A673 (cell line): ENCODE measurements at regions not wholly inside any gene's neighbourhood (a gene's known extent, or its start where the extent isn't known, plus 50 kb on each side); places are given as distances from the start of the nearest gene placed in this dataset.

Source experiments
- CTCF ChIP-seq: fragments of 300-800, 200-600 bp; sonication (generic); conservative IDR thresholded peaks from 2 replicates; pipeline ENCODE4 v1.5.1; 2017; ENCODE audit warnings: low read depth, mild to moderate bottlenecking, antibody characterized with exemption, low read length, moderate library complexity, mixed read lengths
- EZH2 ChIP-seq: fragments of 200-600 bp; sonication (generic); IDR thresholded peaks from 2 replicates; pipeline ENCODE4 v1.6.1; 2017; ENCODE audit warnings: borderline replicate concordance, low read depth, mild to moderate bottlenecking, mixed read lengths, antibody characterized with exemption, low read length; ENCODE audit not compliant: poor library complexity, severe bottlenecking

GRCh38 chr2:220272656-220273055 lies 645.2 kb downstream of the SLC4A3 start:
- TF ChIP-seq CTCF = no peak
- no peak for TF ChIP-seq EZH2
